C4-2B (cell line): ENCODE measurements at regions not wholly inside any gene's neighbourhood (a gene's known extent, or its start where the extent isn't known, plus 50 kb on each side); places are given as distances from the start of the nearest gene placed in this dataset.

Source experiments
- CTCF ChIP-seq: fragments of 450-650 bp; conservative IDR thresholded peaks from 2 replicates; pipeline ENCODE4 v1.5.1; 2017; ENCODE audit warnings: mild to moderate bottlenecking
- ZFX ChIP-seq: fragments of 450-650 bp; IDR thresholded peaks from 2 replicates; pipeline ENCODE4 v1.6.1; 2017

DNA sequence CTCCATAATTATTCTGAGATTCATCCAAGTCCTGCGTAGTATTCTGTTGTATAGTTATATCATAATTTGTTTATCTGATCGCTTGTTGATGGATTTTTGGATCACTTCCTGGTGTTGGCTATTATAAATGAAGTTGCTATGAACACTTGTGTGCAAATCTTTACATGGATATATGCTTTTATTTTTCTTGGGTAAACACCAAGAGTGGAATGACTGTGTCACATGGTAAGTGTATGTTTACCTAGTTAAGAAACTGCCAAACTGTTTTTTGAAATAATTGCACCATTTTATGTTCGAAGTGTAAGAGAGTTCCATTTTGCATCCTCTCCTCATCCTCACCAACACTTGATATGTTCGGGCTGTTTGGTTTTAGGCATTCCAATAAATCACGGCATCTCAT lies 360.4 kb upstream of the FRG2C start:
- TF ChIP-seq CTCF: no peak
- no peak for TF ChIP-seq ZFX
